EL (cell line): ENCODE measurements at regions not wholly inside any gene's neighbourhood (a gene's known extent, or its start where the extent isn't known, plus 50 kb on each side); places are given as distances from the start of the nearest gene placed in this dataset.
"Not testable (repeated sequence)": the region's sequence is repeated elsewhere in the genome, so short reads cannot be mapped to it uniquely, and the experiment has no call there.

Experiments used
- DNase-seq: peaks from one replicate; pipeline ENCODE4 v3.0.0-alpha.2; 2016

GRCh38 chr5:42090162-42090561 is 165.1 kb downstream of the FBXO4 start:
- no peak for DNase-seq

GRCh38 chr5:42099846-42100245 is 174.8 kb downstream of the FBXO4 start:
- DNase-seq: not testable (repeated sequence)

GRCh38 chr5:42108468-42108867 is 183.4 kb downstream of the FBXO4 start:
- DNase-seq: no peak

DNA sequence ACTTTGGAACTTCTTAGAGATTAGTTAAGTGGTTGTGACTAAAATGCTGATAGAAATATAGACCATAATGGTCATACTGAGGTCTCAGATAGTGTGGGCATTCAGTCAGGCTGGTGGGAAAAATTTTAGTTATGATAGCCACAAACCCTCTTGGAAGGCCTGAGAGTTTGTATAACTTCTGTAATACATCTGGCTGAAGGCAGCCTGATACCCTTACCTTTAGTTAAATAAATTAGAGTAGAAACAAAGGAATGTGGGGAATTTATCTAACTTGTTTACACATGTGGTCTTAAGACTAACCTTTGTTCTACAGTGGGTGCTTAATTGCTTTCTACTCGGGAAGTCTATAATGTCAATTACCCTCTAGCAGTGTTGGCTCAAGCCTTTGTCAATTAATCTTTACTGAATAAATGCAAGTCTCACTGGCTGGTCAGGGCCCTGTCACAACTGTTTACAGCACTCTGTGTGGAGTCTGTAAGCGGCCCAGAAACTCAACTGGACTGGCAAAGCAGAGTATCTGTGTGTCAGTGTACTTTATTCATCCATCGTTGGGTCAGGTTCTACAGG is 184.0 kb downstream of the FBXO4 start:
- no peak for DNase-seq

DNA sequence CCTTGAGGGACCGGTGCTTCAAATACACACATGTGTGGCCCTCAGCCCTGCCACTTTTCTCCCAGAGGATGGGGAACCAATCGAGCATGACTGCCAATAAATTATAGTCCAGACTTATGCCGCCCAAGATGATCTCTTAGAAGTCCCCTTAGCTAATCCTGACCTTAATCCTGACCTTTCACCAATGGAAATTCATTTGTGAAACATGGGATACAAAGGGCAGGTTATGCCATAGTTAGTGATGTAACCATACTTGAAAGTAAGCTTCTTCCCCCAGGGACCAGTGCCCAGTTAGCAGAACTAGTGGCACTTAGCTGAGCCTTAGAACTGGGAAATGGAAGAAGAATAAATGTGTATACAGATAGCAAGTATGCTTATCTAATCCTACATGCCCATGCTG is 190.6 kb downstream of the FBXO4 start:
- DNase-seq: not testable (repeated sequence)

DNA sequence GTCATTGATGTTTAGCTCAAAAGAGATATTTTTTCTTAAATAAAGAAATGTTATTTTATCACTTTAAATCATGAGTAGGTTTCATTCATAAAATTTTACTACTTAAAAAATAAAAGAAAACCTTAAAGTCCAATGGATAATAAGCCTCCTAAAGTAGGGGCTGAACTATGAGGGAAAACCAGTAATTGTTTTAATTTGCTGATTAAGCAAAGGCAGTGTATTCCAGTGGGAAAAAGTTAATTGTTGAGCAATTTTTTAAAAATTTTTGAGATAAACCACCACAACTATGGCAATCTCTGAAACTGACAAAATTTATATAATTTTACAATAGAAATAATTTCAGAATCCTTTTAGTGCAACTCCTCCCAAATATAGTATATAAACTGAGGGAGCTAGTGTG is 195.0 kb downstream of the FBXO4 start:
- no peak for DNase-seq

- no peak for DNase-seq
Measured at GRCh38 chr5:42121401-42121800, 196.3 kb downstream of the FBXO4 start.

GRCh38 chr5:42131081-42131480 is 206.0 kb downstream of the FBXO4 start:
- DNase-seq: no peak

- no peak for DNase-seq
Measured at GRCh38 chr5:42143361-42143760, 218.3 kb downstream of the FBXO4 start.

GRCh38 chr5:42148813-42149212 is 223.7 kb downstream of the FBXO4 start:
- no peak for DNase-seq

DNA sequence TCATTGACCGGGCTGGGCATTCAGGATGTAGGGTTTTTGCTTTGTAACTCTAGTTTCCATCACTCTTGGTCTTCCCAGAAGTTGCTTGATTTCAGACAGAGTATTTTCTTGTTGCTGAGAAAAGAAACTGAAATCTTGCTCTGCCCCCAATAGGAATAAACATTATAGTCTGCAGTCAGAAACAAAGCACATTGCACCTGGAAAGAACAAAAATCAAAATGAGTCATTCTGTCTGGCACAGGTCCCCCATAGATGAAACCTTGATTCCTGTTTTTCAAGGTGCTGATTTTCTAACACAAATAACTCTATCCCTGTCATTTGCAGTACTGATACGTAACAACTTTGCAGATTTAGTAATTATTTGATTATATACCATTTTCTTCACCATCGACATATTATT is 232.1 kb downstream of the FBXO4 start:
- DNase-seq: no peak

DNA sequence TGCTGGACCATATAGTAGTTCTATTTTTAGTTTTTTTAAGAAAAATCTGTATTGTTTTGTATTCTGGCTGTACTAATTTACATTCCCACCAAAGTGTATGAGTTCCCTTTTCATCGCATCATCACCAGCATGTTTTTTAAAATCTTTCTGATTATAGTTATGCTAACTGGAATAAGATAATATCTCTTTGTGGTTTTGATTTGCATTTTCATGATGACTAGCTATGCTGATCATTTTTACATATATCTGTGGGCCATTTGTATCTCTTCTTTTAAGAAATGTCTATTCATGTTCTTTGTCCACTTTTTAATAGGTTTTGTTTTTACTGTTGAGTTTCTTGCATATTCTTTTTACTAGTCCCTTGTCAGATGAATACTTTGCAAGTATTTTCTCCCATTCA is 238.0 kb downstream of the FBXO4 start:
- DNase-seq: no peak

DNA sequence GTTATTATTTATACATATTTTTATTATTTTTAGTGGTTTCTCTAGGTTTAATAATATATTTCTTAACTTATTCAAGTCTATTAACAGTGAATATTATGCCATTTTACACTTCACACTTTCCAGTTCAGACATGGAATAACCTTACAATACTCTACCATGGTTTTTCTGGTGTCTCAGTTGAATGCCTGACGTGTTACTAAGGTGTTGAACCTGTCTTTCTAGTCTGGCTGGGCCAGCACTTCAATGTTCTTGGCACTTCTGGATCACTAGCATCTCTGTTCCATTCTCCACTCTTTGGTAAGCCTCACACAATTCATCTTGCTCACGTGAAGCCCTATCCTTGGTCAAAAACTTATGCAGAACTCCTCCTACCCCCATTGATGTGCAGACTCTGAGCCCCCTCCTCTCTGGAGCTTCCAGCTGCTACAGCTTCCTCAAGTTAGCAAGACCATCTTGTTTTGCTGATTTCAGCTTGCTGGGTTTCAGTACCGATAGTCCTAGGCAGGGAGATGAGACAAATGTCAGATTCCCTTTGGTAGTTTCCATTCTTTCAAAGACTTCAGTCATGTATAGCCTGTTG is 243.1 kb downstream of the FBXO4 start:
- DNase-seq: no peak

- DNase-seq: not testable (repeated sequence)
Measured at GRCh38 chr5:42176118-42176517, 247.1 kb upstream of the GHR start.

GRCh38 chr5:42179843-42180242 is 243.4 kb upstream of the GHR start:
- not testable (repeated sequence) for DNase-seq

DNA sequence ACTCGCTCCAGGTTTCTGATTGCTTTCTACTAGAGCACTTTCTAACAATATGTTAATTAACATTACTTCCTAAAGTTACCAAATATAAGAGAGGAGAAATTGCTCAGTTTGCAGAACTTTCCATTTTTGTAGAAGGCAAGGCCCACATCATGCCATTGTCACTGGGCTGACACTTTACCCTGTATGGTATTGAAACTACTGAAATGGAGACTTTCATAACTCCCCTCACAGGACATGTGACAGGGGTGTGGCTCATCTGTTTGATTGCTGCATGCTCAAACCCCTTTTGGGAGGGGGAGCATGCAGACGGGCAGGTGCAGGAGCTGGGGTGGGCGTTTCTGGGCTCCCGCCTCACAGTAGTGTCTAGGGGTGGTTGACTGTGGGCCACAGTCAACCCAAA is 206.3 kb upstream of the GHR start:
- DNase-seq: no peak

- no peak for DNase-seq
Measured at GRCh38 chr5:42217791-42218190, 205.4 kb upstream of the GHR start.

- DNase-seq: no peak
Measured at GRCh38 chr5:42225009-42225408, 198.2 kb upstream of the GHR start.

DNA sequence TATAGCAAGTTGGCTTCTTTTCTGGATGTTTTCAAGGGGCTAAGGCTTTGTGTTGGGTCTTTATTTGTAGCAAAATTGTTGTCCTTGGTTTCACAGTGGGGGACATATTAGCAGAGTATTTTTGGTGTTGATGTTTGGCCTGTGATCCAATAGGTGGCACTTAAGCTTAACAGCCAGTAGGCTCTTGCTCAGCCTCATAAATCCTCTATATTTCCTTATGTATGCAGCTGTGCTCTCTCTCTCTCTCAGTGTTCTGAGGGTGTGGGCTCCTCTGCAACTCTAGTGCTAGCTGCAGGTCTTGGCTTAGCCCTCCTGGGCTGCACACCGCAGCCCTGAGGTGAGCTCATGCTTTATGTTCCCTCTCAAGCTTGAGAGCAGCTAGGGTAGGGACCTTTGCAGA is 195.0 kb upstream of the GHR start:
- no peak for DNase-seq

GRCh38 chr5:42230839-42231238 is 192.4 kb upstream of the GHR start:
- no peak for DNase-seq

- DNase-seq: no peak
Measured at GRCh38 chr5:42235241-42235640, 188.0 kb upstream of the GHR start.

DNA sequence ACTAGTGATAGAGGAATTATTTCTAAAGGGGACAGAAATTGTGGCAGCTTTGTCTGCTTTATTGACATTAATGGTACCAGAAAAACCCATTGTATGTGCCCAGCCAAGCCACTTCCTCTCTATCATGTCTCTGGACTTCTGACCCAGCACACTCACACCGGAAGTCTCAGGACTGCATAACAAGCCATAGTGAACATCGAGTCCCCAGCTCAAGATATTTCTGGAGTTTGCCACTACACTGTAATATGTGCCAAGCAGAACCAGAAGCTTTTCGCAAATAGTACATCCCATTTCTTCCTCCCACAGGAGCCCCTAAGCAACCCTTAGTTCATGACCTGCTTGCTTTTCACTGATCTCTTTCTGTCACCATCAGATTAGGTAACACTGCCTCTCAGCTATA is 187.4 kb upstream of the GHR start:
- no peak for DNase-seq

- no peak for DNase-seq
Measured at GRCh38 chr5:42241636-42242035, 181.6 kb upstream of the GHR start.

GRCh38 chr5:42242210-42242609 is 181.0 kb upstream of the GHR start:
- DNase-seq: no peak

DNA sequence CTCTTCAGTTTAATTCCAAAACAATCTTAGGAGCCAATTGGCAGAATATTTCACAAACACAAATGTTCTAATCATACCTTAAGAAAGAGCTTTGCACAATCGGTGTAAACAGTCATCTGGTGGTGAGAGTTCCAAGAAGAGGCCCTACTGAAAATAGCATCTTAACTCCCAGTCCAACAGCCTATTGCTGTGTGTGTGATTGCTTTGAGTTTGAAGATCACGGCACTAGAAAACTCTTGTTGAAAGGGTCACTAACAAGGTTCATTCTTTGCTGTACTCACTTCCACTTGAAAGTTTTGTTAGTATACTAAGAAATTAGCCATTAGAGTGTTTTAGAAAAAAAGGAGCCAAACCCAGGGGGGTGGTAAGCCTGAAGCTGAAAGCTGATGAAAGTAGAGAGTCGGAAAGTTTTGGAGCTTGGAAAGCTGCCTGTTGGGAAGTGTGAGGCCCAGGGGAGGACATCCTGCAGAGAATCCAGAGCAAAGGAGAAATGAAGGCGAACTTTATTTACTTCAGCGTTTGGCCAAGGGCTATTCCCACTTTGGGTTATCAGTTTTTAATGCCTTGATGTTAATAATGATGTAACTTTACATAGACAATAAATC is 180.3 kb upstream of the GHR start:
- no peak for DNase-seq
